Tibial nerve (tissue), 4 donors: ENCODE measurements at regions not wholly inside any gene's neighbourhood (a gene's known extent, or its start where the extent isn't known, plus 50 kb on each side); places are given as distances from the start of the nearest gene placed in this dataset.

Experiments
- DNase-seq, 2 donors: peaks; one replicate each; pipeline ENCODE4 v3.0.0-alpha.2; 2019; ENCODE audit warnings: low spot score in 2 of 2
- H3K27ac ChIP-seq, 4 donors: fragments of 200-600 bp; sonication (generic) in 3 of 4; one replicate each; pipeline ENCODE4 v1.5.1; 2017 to 2019; ENCODE audit warnings: mild to moderate bottlenecking in 1 of 4
- H3K27me3 ChIP-seq, 2 donors: fragments of 200-600 bp; sonication (generic) in 1 of 2; one replicate each; pipeline versions ENCODE4 v1.5.1 to v1.6.0; 2017 to 2019
- H3K36me3 ChIP-seq, 3 donors: fragments of 200-600 bp; sonication (generic); one replicate each; pipeline ENCODE4 v1.5.1; 2018 to 2019
- H3K4me1 ChIP-seq, 4 donors: fragments of 200-600 bp; sonication (generic) in 3 of 4; one replicate each; pipeline ENCODE4 v1.5.1; 2017 to 2019
- H3K4me3 ChIP-seq, 4 donors: fragments of 200-600 bp; sonication (generic) in 3 of 4; one replicate each; pipeline ENCODE4 v1.5.1; 2017 to 2019; ENCODE audit warnings: mild to moderate bottlenecking in 1 of 4, moderate library complexity in 1 of 4
- H3K9me3 ChIP-seq, 4 donors: fragments of 200-600 bp; sonication (generic) in 3 of 4; one replicate each; pipeline ENCODE4 v1.5.1; 2017 to 2019
- CTCF ChIP-seq, 5 experiments: fragments of 200-600 bp in 3 of 5; fragments of 450-650 bp in 2 of 5; sonication (generic) in 3 of 5; IDR thresholded peaks; one replicate each; pipeline ENCODE4 v1.5.1; 2016 to 2019; ENCODE audit warnings: antibody characterized with exemption in 5 of 5, mild to moderate bottlenecking in 3 of 5, moderate library complexity in 2 of 5
- EP300 ChIP-seq, 2 donors: sonication (generic); formaldehyde crosslinking; IDR thresholded peaks; one replicate each; pipeline ENCODE4 v1.6.1; 2017; ENCODE audit warnings: antibody characterized with exemption in 2 of 2, mild to moderate bottlenecking in 1 of 2
- POLR2A ChIP-seq, 2 donors: fragments of 450-650 bp; IDR thresholded peaks; one replicate each; pipeline ENCODE4 v1.6.1; 2017; ENCODE audit warnings: antibody characterized with exemption in 2 of 2, mild to moderate bottlenecking in 2 of 2, moderate library complexity in 2 of 2
- WGBS, 2 donors: methylation state at CpG; one replicate each; pipeline ENCODE4 v1.1.5; 2018; 5-methylcytosine and 5-hydroxymethylcytosine counted together

- peaks cover 0 to 4% (median 0%) of the 10 kb centered on the region in 4 donors for H3K9me3 ChIP-seq
Observed at GRCh38 chr1:106889583-106889982, 166.9 kb upstream of the PRMT6 start.

GRCh38 chr1:106897976-106898375 lies 158.5 kb upstream of the PRMT6 start:
- H3K27me3 ChIP-seq = no peaks in the 10 kb centered on the region
- H3K36me3 ChIP-seq = no peaks in the 10 kb centered on the region
- peaks cover 0 to 4% (median 0%) of the 10 kb centered on the region in 4 donors for H3K9me3 ChIP-seq
- H3K4me1 ChIP-seq = no peaks in the 10 kb centered on the region
- no peak overlapping the region for H3K4me3 ChIP-seq
- TF ChIP-seq CTCF (IDR thresholded peaks at IDR 0.05) (no peak), POLR2A (IDR thresholded peaks at IDR 0.05) (no peak), EP300 (IDR thresholded peaks at IDR 0.05) (no peak)
- DNase-seq = no peak
- H3K27ac ChIP-seq = no peak overlapping the region

More at GRCh38 chr1:106889583-106889982, 166.9 kb upstream of the PRMT6 start:
- H3K4me1 ChIP-seq = no peaks in the 10 kb centered on the region
- no peak overlapping the region for H3K4me3 ChIP-seq
- H3K36me3 ChIP-seq = no peaks in the 10 kb centered on the region
- TF ChIP-seq EP300 (IDR thresholded peaks at IDR 0.05) (no peak), CTCF (IDR thresholded peaks at IDR 0.05) (no peak), POLR2A (IDR thresholded peaks at IDR 0.05) (no peak)
- H3K27me3 ChIP-seq = no peaks in the 10 kb centered on the region
- no peak overlapping the region for H3K27ac ChIP-seq
- DNase-seq = no peak
- 59 to 71% methylated on average over 5 of the region's 5 CpGs for WGBS, 2 donors

GRCh38 chr1:106899644-106900043 lies 156.8 kb upstream of the PRMT6 start:
- Histone ChIP-seq H3K9me3 (no peaks in the 10 kb centered on the region), H3K4me1 (no peaks in the 10 kb centered on the region), H3K27ac (no peak overlapping the region), H3K27me3 (no peaks in the 10 kb centered on the region), H3K4me3 (no peak overlapping the region), H3K36me3 (no peaks in the 10 kb centered on the region)
- 85 to 88% methylated on average over 4 of the region's 4 CpGs for WGBS, 2 donors
- no peak for DNase-seq
- no peak for TF ChIP-seq EP300 (IDR thresholded peaks at IDR 0.05)
- no peak for TF ChIP-seq CTCF (IDR thresholded peaks at IDR 0.05)
- TF ChIP-seq POLR2A (IDR thresholded peaks at IDR 0.05) = no peak

GRCh38 chr1:106907795-106908194 lies 148.7 kb upstream of the PRMT6 start:
- no peaks in the 10 kb centered on the region for H3K27me3 ChIP-seq
- TF ChIP-seq EP300 (IDR thresholded peaks at IDR 0.05) (no peak), POLR2A (IDR thresholded peaks at IDR 0.05) (no peak), CTCF (IDR thresholded peaks at IDR 0.05) (no peak)
- H3K27ac ChIP-seq = no peak overlapping the region
- no peaks in the 10 kb centered on the region for H3K36me3 ChIP-seq
- no peak overlapping the region for H3K4me3 ChIP-seq
- no peaks in the 10 kb centered on the region for H3K9me3 ChIP-seq
- no peak for DNase-seq
- H3K4me1 ChIP-seq = no peaks in the 10 kb centered on the region

GRCh38 chr1:106908689-106909088 lies 147.8 kb upstream of the PRMT6 start:
- H3K36me3 ChIP-seq = no peaks in the 10 kb centered on the region
- H3K27me3 ChIP-seq = no peaks in the 10 kb centered on the region
- H3K4me1 ChIP-seq = no peaks in the 10 kb centered on the region
- no peak for DNase-seq
- WGBS, 2 donors = 68 to 73% methylated on average over 1 of the region's 1 CpG
- TF ChIP-seq EP300 (IDR thresholded peaks at IDR 0.05) = no peak
- no peak for TF ChIP-seq CTCF (IDR thresholded peaks at IDR 0.05)
- TF ChIP-seq POLR2A (IDR thresholded peaks at IDR 0.05) = no peak
- no peaks in the 10 kb centered on the region for H3K9me3 ChIP-seq
- H3K4me3 ChIP-seq = no peak overlapping the region
- H3K27ac ChIP-seq = no peak overlapping the region
